K562 (cell line): ENCODE measurements at regions not wholly inside any gene's neighbourhood (a gene's known extent, or its start where the extent isn't known, plus 50 kb on each side); places are given as distances from the start of the nearest gene placed in this dataset.

Source experiments
- ATAC-seq: fragments of 200-7000 bp; cut with Tn5 transposase; 3 replicates; pipeline ENCODE4 v1.9.1; 2020; ENCODE audit warnings: moderate library complexity
- BruUV-seq: library from RNA; stranded (reverse); fragments of 400-500 nt; replicated peaks from 2 replicates; lab custom pipeline; 2021; lab: Mats Ljungman, UMichigan
- CTCF ChIA-PET: fragments of 300-600 bp; formaldehyde crosslinking; extraction: SDS; loops from one replicate; lab custom pipeline; 2021; ENCODE audit warnings: low intra/inter-chr PET ratio; lab: Yijun Ruan, JAX
- POLR2A ChIA-PET: fragments of 300-600, 350-650 bp; sonication (Branson Sonifier 250); formaldehyde crosslinking; extraction: SDS; loops from one replicate; lab custom pipeline; 2021; ENCODE audit warnings: antibody characterized with exemption, inconsistent platforms; lab: Yijun Ruan, JAX
- DNase-seq, 4 experiments: peaks; one replicate each; pipeline versions ENCODE4 v3.0.0 to v3.0.0-alpha.2; 2011 to 2018; ENCODE audit warnings: low spot score in 3 of 4, mixed read lengths in 3 of 4; ENCODE audit errors: extremely low read depth in 1 of 4
- FAIRE-seq: peaks from 2 replicates; lab custom pipeline; 2011; peaks lifted over from hg19 to GRCh38; lab: Jason Lieb, UNC
- H2AFZ ChIP-seq: 2 replicates; pipeline ENCODE4 v1.6.0; 2011; ENCODE audit warnings: low read depth, low read length, control low read depth, inconsistent platforms
- H3K27ac ChIP-seq: fragments of 200-600 bp; 3 replicates; pipeline ENCODE4 v1.8.0; 2011; ENCODE audit warnings: low read depth, mild to moderate bottlenecking, control low read depth, inconsistent platforms, low read length, moderate library complexity, mixed read lengths; ENCODE audit errors: extremely low read depth
- H3K27me3 ChIP-seq, 2 experiments: fragments of 300-600 bp in 1 of 2; 2 replicates in 1 of 2; 3 replicates in 1 of 2; pipeline versions ENCODE4 v1.6.0 to v1.8.0; 2011; ENCODE audit warnings: inconsistent platforms in 2 of 2, low read length in 2 of 2, mild to moderate bottlenecking in 1 of 2, mixed read lengths in 1 of 2, moderate library complexity in 1 of 2; ENCODE audit not compliant: control insufficient read depth in 2 of 2, insufficient read depth in 2 of 2
- H3K36me3 ChIP-seq: fragments of 300-600 bp; 3 replicates; pipeline ENCODE4 v1.8.0; 2011; ENCODE audit warnings: mild to moderate bottlenecking, low read length, inconsistent platforms; ENCODE audit not compliant: control insufficient read depth, insufficient read depth
- H3K4me1 ChIP-seq, 2 experiments: fragments of 200-600 bp in 1 of 2; replicated peaks in 1 of 2; 2 replicates in 1 of 2; 3 replicates in 1 of 2; pipeline versions ENCODE4 v1.5.1 to v1.8.0; 2011; ENCODE audit warnings: inconsistent platforms in 2 of 2, low read length in 2 of 2, mild to moderate bottlenecking in 1 of 2, mixed read lengths in 1 of 2, moderate library complexity in 1 of 2; ENCODE audit not compliant: control insufficient read depth in 2 of 2, insufficient read depth in 2 of 2
- H3K4me2 ChIP-seq: 2 replicates; pipeline ENCODE4 v1.6.1; 2011; ENCODE audit warnings: low read length, control low read depth, inconsistent platforms, mixed read lengths; ENCODE audit not compliant: insufficient read depth
- H3K4me3 ChIP-seq: fragments of 200-600 bp; sonication (generic), shearing (Covaris generic); 2 replicates; pipeline ENCODE4 v1.5.1; 2016; ENCODE audit warnings: control low read depth, inconsistent platforms
- H3K79me2 ChIP-seq: fragments of 200-600 bp; 3 replicates; pipeline ENCODE4 v1.8.0; 2011; ENCODE audit warnings: low read length, inconsistent platforms; ENCODE audit not compliant: control insufficient read depth, insufficient read depth
- H3K9ac ChIP-seq, 2 experiments: 2 replicates each; pipeline versions ENCODE4 v1.6.0 to v1.6.1; 2011; ENCODE audit warnings: low read depth in 2 of 2, low read length in 2 of 2, control low read depth in 1 of 2, inconsistent platforms in 1 of 2, mild to moderate bottlenecking in 1 of 2, mixed read lengths in 1 of 2; ENCODE audit not compliant: insufficient read depth in 1 of 2
- H3K9me1 ChIP-seq: one replicate; pipeline ENCODE4 v1.6.0; 2011; ENCODE audit warnings: inconsistent platforms, mild to moderate bottlenecking, low read length, moderate library complexity; ENCODE audit not compliant: control insufficient read depth, insufficient read depth
- H3K9me3 ChIP-seq: replicated peaks from 2 replicates; pipeline ENCODE4 v1.5.1; 2011; ENCODE audit warnings: low read depth, low read length, inconsistent platforms; ENCODE audit not compliant: control insufficient read depth, insufficient read depth
- H4K20me1 ChIP-seq: replicated peaks from 2 replicates; pipeline ENCODE4 v1.6.1; 2011; ENCODE audit warnings: low read length, inconsistent platforms, mixed read lengths; ENCODE audit not compliant: control insufficient read depth, insufficient read depth
- CAMTA2 ChIP-seq: fragments of 250-450 bp; sonication (Bioruptor Pico); conservative IDR thresholded peaks from 2 replicates; pipeline ENCODE4 v1.5.1; 2022
- CBX2 ChIP-seq: fragments of 200-600 bp; sonication (generic); IDR thresholded peaks from one replicate; pipeline ENCODE4 v1.6.1; 2012; ENCODE audit warnings: mild to moderate bottlenecking, low read length, inconsistent platforms; ENCODE audit not compliant: insufficient read depth, poor library complexity, severe bottlenecking
- DIDO1 ChIP-seq: fragments of 450-650 bp; IDR thresholded peaks from 2 replicates; pipeline ENCODE4 v1.6.1; 2016; ENCODE audit warnings: low read depth, missing biosample characterization, missing genetic modification characterization
- EP300 ChIP-seq: IDR thresholded peaks from 2 replicates; pipeline ENCODE4 v1.6.1; 2012; ENCODE audit warnings: low read length, improper control_type of control experiment
- FOXJ2 ChIP-seq: fragments of 200-800 bp; sonication (Bioruptor generic); IDR thresholded peaks from 2 replicates; pipeline ENCODE4 v1.6.1; 2016; ENCODE audit warnings: missing genetic modification characterization, missing compliant biosample characterization
- KDM5B ChIP-seq: fragments of 200-600 bp; sonication (generic); IDR thresholded peaks from 2 replicates; pipeline ENCODE4 v1.6.1; 2012; ENCODE audit warnings: low read depth, mild to moderate bottlenecking, moderate library complexity, low read length, control low read depth, inconsistent platforms; ENCODE audit not compliant: insufficient replicate concordance
- SRSF1 ChIP-seq: fragments of 200-400 bp; formaldehyde crosslinking; IDR thresholded peaks from 2 replicates; pipeline ENCODE4 v1.6.1; 2017; ENCODE audit warnings: mild to moderate bottlenecking, low read depth, low read length, moderate library complexity
- ZBTB1 ChIP-seq: sonication (generic); formaldehyde crosslinking; IDR thresholded peaks from 2 replicates; pipeline ENCODE4 v1.8.1; 2023; ENCODE audit warnings: missing genetic modification reagents, low read depth, mild to moderate bottlenecking, borderline replicate concordance
- ZNF224 ChIP-seq: sonication (generic); formaldehyde crosslinking; IDR thresholded peaks from 2 replicates; pipeline ENCODE4 v1.8.0; 2022; ENCODE audit warnings: mild to moderate bottlenecking, missing genetic modification reagents
- ZNF445 ChIP-seq: fragments of 250-450 bp; sonication (Bioruptor Pico); IDR thresholded peaks from 2 replicates; pipeline ENCODE4 v1.4.0; 2020; ENCODE audit warnings: low read depth, mild to moderate bottlenecking, moderate library complexity
- WGBS: fragments of 100-300 bp; shearing (Covaris generic); methylation state at CpG from one replicate; pipeline ENCODE4 v1.1.6; 2016; ENCODE audit warnings: low coverage, mixed read lengths; ENCODE audit not compliant: insufficient coverage; ENCODE audit errors: missing lambda C conversion rate; 5-methylcytosine and 5-hydroxymethylcytosine counted together
- in situ Hi-C: fragments of 300-500 bp; cut with MboI; formaldehyde crosslinking; loops from 4 replicates; pipeline ENCODE4 v1.15.0; 2018; ENCODE audit warnings: inconsistent platforms, mixed read lengths
- intact Hi-C: fragments of 100-400 bp; cut with micrococcal nuclease; formaldehyde crosslinking; loops from 2 replicates; pipeline ENCODE4 v1.14.2; 2022
- TF ChIP-seq, protein P1 (sequence below): fragments of 250-450 bp; sonication (Bioruptor Pico); IDR thresholded peaks from 2 replicates; pipeline ENCODE4 v1.5.0; 2021; ENCODE audit warnings: mild to moderate bottlenecking, borderline replicate concordance

DNA sequence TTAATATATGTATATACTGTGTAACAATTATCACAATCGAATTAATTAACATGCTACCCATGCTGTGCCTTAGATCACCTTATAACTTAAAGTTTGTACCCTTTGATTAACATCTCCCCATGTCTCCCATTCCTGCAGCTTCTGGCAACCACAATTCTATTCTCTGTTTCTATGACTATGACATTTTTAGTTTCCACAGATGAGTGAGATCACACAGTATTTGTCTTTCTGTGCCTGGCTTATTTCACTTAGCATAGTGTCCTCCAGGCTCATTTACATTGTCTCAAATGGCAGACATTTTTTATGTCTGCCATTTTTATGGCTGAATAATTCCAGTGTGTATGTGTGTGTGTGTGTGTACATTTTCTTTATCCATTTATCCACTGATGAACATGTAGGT lies 146.1 kb upstream of the SLC28A3 start:
- no peak overlapping the region for H3K4me2 ChIP-seq
- H3K27me3 ChIP-seq: no peaks in the 10 kb centered on the region
- ChIA-PET POLR2A (no interaction called here), CTCF (no interaction called here)
- no peak overlapping the region for H3K4me3 ChIP-seq
- H3K9ac ChIP-seq: no peak overlapping the region
- no peaks in the 10 kb centered on the region for H3K4me1 ChIP-seq
- no peak for FAIRE-seq
- DNase-seq: no peak
- intact Hi-C loops: no loop called here
- H3K9me1 ChIP-seq: no peaks in the 10 kb centered on the region
- in situ Hi-C loops: no loop called here
- TF ChIP-seq FOXJ2 (tag) (no peak), ZNF224 (CRISPR knock-in tag) (no peak), CBX2 (no peak), DIDO1 (tag) (no peak), ZNF445 (CRISPR knock-in tag) (no peak), CAMTA2 (CRISPR knock-in tag) (no peak), ZBTB1 (CRISPR knock-in tag) (no peak), SRSF1 (no peak), EP300 (no peak), KDM5B (no peak)
- TF ChIP-seq, protein P1, sequence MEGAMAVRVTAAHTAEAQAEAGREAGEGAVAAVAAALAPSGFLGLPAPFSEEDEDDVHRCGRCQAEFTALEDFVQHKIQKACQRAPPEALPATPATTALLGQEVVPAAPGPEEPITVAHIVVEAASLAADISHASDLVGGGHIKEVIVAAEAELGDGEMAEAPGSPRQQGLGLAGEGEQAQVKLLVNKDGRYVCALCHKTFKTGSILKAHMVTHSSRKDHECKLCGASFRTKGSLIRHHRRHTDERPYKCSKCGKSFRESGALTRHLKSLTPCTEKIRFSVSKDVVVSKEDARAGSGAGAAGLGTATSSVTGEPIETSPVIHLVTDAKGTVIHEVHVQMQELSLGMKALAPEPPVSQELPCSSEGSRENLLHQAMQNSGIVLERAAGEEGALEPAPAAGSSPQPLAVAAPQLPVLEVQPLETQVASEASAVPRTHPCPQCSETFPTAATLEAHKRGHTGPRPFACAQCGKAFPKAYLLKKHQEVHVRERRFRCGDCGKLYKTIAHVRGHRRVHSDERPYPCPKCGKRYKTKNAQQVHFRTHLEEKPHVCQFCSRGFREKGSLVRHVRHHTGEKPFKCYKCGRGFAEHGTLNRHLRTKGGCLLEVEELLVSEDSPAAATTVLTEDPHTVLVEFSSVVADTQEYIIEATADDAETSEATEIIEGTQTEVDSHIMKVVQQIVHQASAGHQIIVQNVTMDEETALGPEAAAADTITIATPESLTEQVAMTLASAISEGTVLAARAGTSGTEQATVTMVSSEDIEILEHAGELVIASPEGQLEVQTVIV: no peak
- no peaks in the 10 kb centered on the region for H4K20me1 ChIP-seq
- no peak overlapping the region for H3K27ac ChIP-seq
- WGBS: 0% methylated on average over 1 of the region's 1 CpG
- no peaks in the 10 kb centered on the region for H3K79me2 ChIP-seq
- ATAC-seq: no peak
- no peaks in the 10 kb centered on the region for H3K9me3 ChIP-seq
- no TSS peak for BruUV-seq
- no peaks in the 10 kb centered on the region for H3K36me3 ChIP-seq
- H2AFZ ChIP-seq: no peak overlapping the region
